DMS 273 (cell line): ENCODE measurements at regions not wholly inside any gene's neighbourhood (a gene's known extent, or its start where the extent isn't known, plus 50 kb on each side); places are given as distances from the start of the nearest gene placed in this dataset.
"Not testable (repeated sequence)": the region's sequence is repeated elsewhere in the genome, so short reads cannot be mapped to it uniquely, and the experiment has no call there.

Source experiments
- DNase-seq: peaks from one replicate; lab custom pipeline; 2025; ENCODE audit not compliant: unreplicated experiment; lab: John Stamatoyannopoulos, UW

DNA sequence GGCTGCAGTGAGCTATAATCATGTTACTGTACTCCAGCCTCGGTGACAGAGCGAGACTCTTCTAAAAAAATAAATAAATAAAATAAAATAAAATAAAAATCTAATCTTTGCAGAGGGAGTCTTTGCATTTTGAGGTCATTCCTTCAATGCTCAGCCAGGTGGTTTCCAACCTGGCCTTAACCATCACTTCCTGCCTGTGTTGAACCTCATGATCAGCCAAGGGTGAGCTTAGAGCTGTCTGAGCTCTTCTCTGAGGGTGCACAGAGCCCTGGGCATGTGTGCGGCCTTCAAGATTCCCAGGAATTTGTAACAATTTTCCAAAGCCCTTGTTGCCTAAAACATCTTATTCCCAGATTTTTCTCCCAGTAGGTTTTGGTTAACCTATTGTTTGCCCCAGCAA, 94.3 kb downstream of the KCNJ12 start:
- DNase-seq, result not testable (repeated sequence)

DNA sequence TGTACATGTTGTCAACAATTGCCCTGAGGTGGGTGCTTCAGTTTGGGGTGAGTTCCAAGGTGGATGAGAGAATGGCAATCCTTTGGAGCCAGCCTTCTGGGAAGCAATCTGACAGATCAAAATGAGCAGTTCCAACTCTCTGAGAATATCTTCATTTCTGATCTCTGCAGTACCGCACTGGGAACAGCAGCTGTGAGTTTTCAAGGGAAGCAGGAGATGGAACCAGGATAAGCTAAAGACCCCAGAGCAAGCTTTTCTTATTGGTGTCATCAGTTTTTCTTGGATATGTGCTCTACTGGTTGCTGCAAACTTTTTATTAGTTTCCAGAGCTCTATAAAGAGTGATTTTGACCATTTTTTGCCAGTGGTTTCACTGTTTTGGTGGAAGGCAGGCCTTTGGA, 94.7 kb downstream of the KCNJ12 start:
- DNase-seq, result no peak

DNA sequence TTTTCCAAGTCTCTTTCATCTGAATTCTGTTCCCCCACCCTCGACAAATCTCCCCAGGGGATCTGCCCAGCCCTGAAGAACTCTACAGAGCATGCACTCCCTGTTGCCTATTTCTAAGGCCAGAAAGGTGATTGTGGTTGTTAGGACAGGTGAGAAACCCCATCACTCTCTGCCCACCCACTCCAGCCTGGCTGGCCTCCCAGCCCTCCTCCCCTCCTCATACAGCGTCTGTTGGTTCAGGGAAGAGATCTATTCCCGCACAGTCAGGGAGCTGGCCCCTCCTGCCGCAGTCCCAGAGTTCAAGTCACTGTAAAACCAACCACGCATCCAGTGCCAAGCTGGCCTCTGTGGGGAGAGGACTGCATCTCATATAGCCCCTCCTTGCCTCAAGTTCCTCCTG, 98.7 kb downstream of the KCNJ12 start:
- DNase-seq, result no peak

DNA sequence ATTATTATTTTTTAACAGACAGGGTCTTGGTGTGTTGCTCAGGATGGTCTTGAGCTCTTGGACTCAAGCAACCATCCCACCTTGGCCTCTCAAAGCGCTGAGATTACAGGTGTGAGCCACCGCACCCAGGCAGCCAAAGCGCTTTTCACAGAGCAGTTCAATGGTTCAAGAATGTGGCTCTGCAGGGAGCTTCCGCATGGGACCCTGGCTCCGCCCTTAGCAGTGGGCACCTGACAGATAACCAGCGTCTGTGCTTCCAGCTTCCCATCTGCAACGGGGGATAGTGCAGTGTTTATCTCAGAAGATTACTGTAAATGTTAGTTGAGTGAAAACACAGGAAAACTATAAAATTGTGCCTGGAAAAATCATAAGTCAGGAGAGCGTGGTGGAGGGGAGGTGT, 99.4 kb downstream of the KCNJ12 start:
- no peak for DNase-seq

DNA sequence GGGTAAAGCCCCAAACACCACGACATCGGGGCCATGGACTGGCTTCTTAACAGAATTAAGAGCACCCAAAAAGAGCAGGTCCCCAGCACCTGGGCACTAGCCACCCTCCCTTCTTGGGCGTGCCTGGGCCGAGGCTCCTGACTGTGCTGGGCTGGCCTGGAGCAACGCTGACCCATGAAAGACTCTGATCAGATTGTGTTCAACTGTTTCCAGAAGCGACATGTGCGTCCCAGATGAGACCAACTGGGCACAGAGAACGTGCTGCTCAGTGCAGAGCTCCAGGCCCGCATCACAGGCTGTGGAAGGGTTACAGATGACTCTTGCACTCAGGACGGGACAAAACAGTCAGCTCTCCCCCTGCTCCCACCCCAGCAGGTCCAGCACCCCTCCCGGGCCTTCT, 100.7 kb downstream of the KCNJ12 start:
- no peak for DNase-seq

DNA sequence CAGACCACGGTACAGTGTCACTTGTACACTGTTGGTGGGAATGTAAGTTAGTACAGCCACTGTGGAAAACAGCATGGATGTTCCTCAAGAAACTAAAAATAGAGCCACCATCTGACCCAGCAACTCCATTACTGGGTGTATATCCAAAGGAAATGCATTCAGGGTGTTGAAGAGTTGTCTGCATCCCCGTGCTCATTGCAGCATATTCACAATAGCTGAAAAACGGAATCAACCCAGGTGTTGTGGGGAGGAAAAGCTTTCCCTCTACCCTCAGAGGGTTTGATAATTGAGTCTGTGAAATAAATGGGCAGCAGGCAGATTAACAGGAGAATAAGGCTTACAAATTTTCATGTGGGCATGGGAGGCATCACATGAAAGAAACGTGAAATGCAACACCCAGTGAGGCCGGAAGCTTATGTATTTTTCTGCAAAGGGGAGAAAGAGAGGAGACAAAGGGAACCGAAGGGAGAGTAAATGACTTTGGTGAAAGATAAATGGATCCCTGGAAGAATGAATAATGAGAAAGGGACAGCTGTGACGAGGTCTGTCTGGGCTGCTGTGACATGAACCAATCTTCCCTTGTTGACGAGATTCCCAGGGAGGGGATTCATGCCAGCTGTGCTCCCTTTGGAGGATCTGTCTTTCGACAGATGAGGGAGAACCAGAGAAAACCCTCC, 106.2 kb downstream of the KCNJ12 start:
- DNase-seq, result no peak

DNA sequence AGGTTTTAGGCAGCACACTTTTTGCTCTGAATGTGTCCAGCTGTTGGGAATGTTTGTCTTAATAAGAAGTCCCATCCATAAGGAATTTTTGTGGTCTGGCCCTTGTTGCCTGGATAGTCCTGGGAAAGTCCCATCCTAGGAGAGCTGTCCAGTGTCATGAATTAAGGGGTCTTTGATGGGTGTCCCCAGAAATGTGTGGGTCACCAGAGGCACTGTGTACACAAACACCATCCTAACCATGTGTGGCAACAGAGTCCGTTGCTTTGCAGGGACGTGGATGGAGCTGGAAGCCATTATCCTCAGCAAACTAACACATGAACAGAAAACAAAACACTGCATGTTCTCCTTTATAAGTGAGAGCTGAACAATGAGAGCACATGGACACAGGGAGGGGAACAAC, 111.9 kb downstream of the KCNJ12 start:
- DNase-seq, result not testable (repeated sequence)

DNA sequence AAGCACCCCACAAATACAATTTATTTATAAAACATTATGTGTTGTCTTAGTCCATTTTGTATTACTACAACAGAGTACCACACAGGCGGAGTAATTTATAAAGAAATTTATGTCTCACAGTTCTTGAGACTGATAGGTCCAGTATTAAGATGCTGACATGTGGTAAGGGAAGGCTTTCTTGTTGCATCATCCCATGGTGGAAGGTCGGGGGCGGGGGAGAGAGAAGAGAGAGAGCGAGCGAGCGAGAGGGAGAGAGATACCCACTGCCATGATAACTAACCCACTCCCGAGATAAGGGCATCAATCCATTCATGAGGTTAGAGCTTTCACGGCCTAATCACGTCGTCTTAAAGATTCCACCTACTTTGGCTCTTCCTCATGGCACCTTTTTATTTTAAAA, 117.8 kb downstream of the KCNJ12 start:
- no peak for DNase-seq

DNA sequence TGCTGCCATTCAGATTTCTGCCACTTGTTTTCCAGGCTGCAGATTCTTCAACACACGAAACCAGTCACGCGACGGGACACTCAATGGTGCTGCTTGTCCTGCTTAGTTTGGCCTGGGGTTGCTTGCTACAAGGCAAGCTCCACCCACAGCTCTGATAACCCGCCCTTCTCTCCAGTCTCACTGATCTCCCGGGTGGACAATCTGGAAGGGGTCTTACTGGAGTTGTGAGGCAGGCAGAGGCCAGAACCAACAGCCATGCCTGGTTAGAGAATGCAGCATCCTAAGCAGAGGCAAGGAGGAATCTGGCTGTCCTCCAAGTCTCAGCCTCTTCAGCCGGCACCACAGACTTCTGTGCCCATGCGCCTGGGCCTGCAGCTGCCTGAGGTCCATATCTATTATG, 119.1 kb downstream of the KCNJ12 start:
- DNase-seq, result no peak

DNA sequence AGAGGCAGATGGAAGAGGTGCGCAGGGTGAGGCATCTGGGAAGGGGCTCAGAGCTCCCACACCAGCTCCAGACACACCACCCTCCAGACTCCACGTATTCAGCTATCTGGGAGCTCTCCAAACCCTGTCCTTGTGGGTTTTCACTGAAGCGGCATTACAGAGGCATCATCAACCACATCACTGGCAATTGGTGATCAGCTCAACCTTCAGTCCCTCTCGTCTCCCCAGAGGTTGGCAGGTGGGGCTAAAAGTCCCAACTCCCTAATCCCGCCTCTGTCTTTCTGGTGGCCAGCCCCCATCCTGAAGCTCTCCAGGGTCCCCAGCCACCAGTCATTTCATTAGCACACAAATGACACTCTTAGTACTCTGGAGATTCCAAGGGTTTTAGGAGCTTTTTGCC, 123.9 kb downstream of the KCNJ12 start:
- no peak for DNase-seq

DNA sequence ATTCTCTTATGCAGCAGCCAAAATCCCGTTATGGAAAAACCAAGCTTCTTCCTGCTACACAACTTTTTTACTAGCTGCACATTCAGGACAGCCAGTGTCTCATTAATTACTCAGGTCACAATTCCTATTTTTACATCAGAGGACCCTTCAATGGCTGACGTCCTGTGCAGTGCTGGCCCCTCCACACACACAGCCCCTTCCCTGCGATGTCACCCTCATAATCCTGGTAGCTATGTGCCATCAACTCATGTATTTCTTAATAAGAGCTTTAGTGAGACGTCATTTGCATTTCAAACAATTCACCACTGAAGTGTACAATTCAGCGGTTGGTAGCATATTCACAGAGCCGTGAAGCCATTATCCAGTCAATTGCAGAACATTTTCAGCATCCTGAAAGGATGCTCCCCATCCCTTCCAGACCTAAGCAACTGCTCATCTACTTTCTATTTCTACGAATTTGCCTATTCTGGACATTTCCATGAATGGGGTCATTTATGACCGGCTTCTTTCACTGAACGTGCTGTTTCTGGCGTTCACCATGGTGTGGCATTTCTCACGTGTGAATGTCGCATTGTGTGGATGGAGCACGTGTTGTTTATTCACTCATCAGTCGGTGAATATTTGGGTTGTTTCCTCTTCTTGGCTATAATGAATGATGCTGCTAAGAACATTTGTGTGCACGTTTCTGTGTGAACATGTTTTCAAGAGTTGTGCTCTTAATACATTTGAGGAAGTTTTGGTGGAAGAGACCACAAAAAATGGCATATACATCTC, 126.0 kb downstream of the KCNJ12 start:
- not testable (repeated sequence) for DNase-seq

DNA sequence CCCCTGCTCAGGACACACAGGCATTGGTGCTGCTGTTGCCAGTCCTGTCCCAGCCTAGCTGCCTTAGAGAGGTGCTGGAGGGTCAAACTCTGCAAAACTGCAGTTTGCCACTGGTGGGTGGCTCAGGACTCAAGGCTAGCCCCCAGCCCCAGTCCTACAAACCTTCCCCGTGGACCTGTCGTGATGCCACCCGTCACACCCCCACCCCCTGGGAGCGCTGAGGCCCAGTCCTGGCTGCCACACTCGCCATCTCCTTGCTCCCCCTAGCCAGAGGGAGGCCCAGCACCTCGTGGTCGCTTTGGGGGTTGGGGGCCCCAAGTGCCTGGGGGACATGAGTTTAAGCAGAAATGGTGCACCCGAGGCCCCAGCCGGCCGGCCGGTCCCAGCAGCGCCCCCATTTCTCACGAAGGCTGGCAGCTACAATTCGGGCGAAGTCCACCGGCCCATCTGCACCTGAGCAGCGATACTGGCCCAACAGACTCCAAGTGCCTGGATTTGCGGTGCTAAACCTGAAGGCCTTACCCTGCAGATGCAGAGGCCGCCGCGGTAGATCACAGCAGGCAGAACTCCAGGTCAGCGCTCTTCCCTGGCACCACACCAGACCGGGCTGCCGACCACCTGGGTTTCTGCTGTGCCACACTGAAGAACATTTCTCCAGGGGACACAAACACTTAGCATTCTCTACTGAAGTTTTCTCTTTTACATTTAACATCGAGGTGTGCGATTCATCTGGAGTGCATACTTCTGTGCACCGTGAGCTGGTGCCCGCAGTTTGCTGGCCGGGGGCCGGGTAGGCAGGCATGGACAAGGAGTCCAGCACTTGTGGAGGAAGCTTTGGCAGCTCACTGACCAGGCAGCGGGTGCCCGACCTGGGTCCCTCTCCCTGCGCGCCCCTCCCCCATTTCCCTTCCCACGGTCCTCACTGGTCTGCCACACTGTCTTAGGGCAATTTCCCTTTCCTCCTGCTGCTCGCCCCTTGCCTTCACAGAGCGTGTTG, 130.0 kb downstream of the KCNJ12 start:
- no peak for DNase-seq

DNA sequence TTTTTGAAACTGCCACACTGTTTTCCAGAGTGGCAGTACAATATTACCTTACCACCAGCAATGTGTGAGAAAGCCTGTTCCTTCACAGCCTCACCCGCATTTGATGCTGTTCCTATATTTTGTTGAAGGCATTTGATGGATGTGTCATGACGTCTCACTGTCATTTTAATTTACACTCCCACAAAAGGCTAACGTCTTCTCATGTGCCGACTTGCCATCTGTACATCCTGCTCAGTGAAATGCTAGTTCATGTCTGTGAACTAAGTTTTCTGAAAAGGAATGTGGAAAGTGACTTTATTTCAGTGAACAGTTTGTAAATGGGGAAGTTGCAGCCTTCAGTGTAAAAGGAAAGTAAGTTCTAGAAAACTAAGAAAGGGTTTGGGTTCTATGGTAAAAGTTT, 131.6 kb downstream of the KCNJ12 start:
- not testable (repeated sequence) for DNase-seq

DNA sequence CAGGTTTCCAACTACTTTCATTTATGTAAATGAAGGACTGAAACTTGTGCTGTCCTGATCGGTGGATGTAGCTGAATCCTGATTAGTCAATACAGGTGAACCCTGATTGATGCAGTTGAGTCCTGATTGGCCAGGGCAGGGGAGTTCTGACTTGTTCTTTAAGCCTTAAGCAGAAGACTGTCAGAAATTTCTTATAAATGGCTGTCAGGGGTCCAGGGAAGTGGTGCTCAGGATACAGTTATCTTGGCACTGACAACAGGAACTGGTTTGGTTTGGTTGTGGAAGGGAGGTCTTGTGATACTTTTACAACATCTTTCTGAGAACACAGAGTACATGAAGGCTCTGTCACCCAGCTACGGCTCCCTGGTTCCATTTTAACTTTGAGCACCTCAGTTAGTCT, 132.1 kb downstream of the KCNJ12 start:
- no peak for DNase-seq

DNA sequence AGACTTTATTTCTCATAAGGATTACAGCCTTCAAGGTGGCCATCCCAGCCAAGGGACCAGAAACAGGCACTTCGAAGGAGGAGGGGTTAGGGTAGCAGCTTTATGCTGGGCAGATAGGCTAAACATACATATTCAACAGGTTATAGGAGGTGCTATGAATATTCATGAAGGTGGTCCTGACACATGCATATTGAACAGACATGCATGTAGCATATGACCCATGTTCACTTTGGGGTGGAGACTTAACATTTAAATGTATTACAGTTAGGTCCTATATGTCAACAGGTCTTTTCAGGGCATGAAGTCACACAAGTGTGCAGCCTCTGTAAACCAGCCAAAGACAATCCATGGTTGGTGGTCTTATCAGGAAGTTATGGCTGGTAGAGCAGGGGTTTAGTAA, 133.2 kb downstream of the KCNJ12 start:
- DNase-seq, result not testable (repeated sequence)

DNA sequence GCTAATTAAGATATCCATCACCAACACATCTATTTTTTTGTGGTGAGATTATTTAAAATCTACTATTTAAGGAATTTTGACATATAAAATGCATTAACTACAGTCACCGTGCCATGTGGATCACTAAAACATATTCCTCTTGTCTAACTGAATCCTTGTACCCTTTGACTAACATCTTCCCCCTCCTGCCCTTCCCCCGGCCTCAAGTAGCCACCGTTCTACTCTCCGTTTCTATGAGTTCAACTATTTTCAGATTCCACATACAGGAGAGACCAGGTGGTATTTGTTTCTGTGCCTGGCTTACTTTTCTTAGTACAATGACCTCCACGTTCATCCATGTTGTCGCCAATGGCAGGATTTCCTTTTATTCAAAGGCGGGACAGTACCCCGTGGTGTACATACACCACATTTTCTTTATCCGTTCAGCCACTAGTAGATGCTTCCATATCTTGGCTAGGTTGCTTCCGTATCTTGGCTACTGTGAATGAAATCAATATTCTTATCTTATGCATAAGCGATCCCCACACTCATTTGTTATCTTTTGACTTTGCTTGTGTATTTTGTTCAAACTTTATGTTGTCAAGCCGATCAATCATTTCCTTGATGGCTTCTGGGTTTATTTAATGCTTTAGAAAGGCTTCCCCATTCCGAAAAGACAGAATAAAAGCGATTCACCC, 134.7 kb downstream of the KCNJ12 start:
- DNase-seq, result no peak

DNA sequence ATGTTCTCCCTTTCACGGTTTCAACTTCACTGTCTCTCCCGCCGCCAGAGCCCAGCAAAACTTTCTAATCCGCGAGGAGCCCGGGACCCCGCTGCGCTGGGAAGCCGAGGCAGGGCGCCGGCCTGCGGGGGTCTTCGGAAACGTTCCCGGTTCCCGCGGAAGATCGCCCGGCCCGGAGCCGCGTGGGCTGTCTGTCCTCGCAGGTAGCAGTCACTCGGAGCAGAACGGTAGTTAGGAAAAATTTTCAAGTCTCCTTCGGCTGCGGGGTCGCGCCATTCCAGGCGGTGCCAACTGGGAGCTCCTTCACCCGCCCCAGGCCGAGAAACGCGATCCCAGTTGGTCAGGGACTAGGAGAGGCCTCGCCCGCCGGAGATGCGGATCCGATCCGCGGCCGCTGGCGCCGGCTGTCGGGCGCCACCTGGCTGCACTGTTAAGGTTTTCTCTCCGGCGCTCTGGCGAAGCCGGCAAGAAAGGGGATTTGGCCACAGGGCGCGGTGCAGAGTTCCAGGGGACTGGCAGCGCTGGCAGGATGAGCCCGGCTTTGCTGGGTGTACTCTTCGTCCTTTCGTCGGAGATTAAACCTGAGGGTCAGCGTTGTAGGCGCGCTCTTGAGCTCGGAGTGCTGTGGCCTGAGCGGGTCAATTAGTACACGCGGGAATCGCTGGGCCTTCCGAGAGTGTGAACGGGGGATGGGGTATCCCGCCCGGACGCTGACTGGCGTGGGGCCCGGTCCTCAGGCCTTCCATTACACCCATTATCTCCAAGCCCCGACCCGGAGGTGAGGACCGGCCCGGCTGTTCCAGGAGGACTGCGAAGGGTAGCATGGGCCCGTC, 135.4 kb downstream of the KCNJ12 start:
- peak; percentile 87 for DNase-seq

DNA sequence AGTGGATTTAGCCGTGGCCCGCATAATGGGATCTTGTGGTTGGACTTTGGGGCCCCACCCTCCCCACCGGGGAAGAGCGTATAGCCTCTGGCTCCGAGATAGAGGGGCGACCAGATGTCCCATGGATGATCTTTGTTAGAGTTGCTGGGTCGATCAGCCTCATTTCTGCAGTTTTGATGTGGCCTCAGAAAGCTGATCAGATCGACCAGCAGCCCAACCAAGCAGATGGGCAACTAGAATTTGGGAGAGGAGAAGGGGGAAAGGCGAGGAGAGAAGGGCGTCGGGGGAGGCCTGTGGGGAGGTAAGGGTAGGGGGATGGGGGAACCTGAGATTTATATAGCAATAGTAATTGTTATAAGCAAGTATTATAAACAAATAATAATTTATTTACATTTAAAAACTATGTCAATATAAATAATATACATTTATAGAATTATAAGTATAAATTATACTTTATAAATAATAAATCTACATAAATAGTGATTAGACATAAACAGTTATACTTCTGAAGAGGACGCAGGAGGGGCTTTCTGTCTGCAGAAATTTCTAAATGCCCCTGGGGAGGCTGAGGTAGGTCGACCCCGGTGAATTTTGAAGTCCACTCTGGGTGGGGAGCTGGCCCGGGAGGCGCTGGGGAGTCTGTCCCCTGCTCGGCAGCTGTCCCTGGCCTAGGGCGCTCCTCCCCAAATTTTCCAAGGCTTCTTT, 136.3 kb downstream of the KCNJ12 start:
- peak; percentile 21 for DNase-seq

DNA sequence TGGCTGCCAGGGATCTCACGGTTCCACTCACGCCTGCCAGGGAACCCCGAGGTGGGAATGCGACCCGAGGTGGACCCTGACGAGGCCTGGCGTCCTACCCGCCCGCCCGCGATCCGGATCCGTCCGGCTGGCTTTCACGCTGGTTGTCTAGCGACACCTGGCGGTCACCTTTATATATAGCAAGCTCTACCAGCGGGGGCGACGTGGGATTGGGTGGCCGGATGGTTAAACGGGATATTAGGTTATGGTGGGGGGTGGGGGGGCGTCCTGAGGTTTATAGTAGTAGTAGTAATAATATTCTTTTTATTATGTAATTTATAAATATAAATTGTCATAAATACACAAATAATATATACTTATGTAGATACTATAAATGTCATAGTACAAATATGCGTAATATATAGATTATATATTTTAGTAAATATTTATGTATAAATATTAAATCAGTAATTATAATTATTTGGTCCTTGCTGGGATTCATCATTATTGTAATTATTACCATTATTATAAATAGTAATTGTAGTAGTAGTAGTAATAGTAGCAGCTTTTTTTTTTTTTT, 136.9 kb downstream of the KCNJ12 start:
- DNase-seq, result peak; percentile 83
